ENCODE measurements at regions not wholly inside any gene's neighbourhood (a gene's known extent, or its start where the extent isn't known, plus 50 kb on each side); places are given as distances from the start of the nearest gene placed in this dataset.
A peak's percentile ranks its signal among the peaks of the same experiment; 100 is the strongest.

DNA sequence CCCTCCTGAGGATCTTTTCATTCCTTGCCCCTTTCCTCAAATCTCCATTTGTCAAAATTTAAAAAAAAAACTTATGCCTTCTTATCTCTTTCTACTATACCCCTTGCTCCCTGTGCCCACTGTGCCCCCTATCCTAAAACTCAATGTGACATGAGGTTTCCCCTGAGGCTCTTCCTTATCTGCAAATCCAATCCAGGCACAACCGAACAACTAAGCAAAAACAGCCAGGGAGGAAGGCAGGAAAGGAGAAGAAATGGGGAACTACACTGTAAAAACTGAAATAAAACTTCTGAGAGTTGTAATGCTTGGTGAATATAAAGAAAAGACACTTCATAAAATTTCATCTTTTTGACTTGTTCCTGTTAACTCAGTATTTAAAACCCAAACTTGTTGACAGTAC is 54.2 kb downstream of the CRPPA start:
- Histone ChIP-seq H3K27me3 (ENCODE audit: control insufficient read depth in 2 of 2, insufficient read depth in 2 of 2, low read length in 2 of 2) (no peaks in the 10 kb centered on the region), H3K4me2 (ENCODE audit: insufficient read depth, low read length) (no peak overlapping the region), H3K36me3 (ENCODE audit: control insufficient read depth, insufficient read depth, low read length) (peaks cover 4% of the 10 kb centered on the region; the same call in 1 of the 3 replicates), H3K9me1 (ENCODE audit: control insufficient read depth, insufficient read depth, low read length) (no peaks in the 10 kb centered on the region), H3K27ac (ENCODE audit: extremely low read depth, low read depth, low read length) (peak overlapping the region; percentile 24; the same call in 1 of the 3 replicates), H4K20me1 (replicated peaks; ENCODE audit: control insufficient read depth, insufficient read depth, low read length) (no peaks in the 10 kb centered on the region), H2AFZ (ENCODE audit: low read depth, low read length) (no peak overlapping the region), H3K4me3 (no peak overlapping the region), H3K79me2 (ENCODE audit: control insufficient read depth, insufficient read depth, low read length) (peaks cover 4% of the 10 kb centered on the region; the same call in 1 of the 3 replicates), H3K9ac (ENCODE audit: insufficient read depth in 1 of 2, low read depth in 2 of 2, low read length in 2 of 2) (no peak overlapping the region), H3K4me1 (replicated peaks in 1 of 2; ENCODE audit: control insufficient read depth in 2 of 2, insufficient read depth in 2 of 2, low read length in 2 of 2) (peaks cover 3 to 5% of the 10 kb centered on the region in 2 experiments; a peak in 1 of 5 replicates), H3K9me3 (replicated peaks; ENCODE audit: control insufficient read depth, insufficient read depth, low read depth, low read length) (no peaks in the 10 kb centered on the region)
- no peak for DNase-seq (ENCODE audit: extremely low read depth in 1 of 4, low spot score in 3 of 4)
- POLR2A ChIA-PET, result no interaction called here
- peak; percentile 37 for FAIRE-seq
- WGBS (ENCODE audit: insufficient coverage, low coverage, missing lambda C conversion rate), result 6% methylated on average over 1 of the region's 1 CpG
- in situ Hi-C loops (cut with MboI) (no loop called here), intact Hi-C loops (cut with micrococcal nuclease) (no loop called here)
- no TSS peak for BruUV-seq (replicated peaks)
- CTCF ChIA-PET (ENCODE audit: low intra/inter-chr PET ratio), result no interaction called here
- ATAC-seq, result no peak
- TF ChIP-seq SRF (CRISPR knock-in tag; IDR thresholded peaks at IDR 0.05) (peak in 1 of 2 experiments; percentile 84; a peak in 1 of 4 replicates), MIER1 (IDR thresholded peaks at IDR 0.05; ENCODE audit: low read depth) (no peak), SMARCE1 (IDR thresholded peaks at IDR 0.05) (0 out of 2 replicates have a peak, but pooled peaks have one; percentile 28), BRD4 (IDR thresholded peaks at IDR 0.05) (no peak), NCOA4 (IDR thresholded peaks at IDR 0.05; ENCODE audit: partially characterized antibody) (no peak), ZNF140 (CRISPR knock-in tag; IDR thresholded peaks at IDR 0.05) (no peak), CREM (IDR thresholded peaks at IDR 0.05; ENCODE audit: low read depth) (no peak), DMBX1 (CRISPR knock-in tag; IDR thresholded peaks at IDR 0.05; ENCODE audit: borderline replicate concordance) (no peak), SMARCB1 (IDR thresholded peaks at IDR 0.05; ENCODE audit: insufficient read length, low read depth) (no peak), SPI1 (IDR thresholded peaks at IDR 0.05; ENCODE audit: borderline replicate concordance, low read depth, low read length) (peak; percentile 41; the same call in 1 of the 2 replicates), ZBTB7A (IDR thresholded peaks at IDR 0.05; ENCODE audit: borderline replicate concordance, control insufficient read depth, low read depth, low read length) (no peak), ZNF347 (CRISPR knock-in tag; IDR thresholded peaks at IDR 0.05; ENCODE audit: low read depth) (no peak)
- TF ChIP-seq, protein P1, sequence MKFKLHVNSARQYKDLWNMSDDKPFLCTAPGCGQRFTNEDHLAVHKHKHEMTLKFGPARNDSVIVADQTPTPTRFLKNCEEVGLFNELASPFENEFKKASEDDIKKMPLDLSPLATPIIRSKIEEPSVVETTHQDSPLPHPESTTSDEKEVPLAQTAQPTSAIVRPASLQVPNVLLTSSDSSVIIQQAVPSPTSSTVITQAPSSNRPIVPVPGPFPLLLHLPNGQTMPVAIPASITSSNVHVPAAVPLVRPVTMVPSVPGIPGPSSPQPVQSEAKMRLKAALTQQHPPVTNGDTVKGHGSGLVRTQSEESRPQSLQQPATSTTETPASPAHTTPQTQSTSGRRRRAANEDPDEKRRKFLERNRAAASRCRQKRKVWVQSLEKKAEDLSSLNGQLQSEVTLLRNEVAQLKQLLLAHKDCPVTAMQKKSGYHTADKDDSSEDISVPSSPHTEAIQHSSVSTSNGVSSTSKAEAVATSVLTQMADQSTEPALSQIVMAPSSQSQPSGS (CRISPR knock-in tag; IDR thresholded peaks at IDR 0.05), result no peak
- TF ChIP-seq, protein P2, sequence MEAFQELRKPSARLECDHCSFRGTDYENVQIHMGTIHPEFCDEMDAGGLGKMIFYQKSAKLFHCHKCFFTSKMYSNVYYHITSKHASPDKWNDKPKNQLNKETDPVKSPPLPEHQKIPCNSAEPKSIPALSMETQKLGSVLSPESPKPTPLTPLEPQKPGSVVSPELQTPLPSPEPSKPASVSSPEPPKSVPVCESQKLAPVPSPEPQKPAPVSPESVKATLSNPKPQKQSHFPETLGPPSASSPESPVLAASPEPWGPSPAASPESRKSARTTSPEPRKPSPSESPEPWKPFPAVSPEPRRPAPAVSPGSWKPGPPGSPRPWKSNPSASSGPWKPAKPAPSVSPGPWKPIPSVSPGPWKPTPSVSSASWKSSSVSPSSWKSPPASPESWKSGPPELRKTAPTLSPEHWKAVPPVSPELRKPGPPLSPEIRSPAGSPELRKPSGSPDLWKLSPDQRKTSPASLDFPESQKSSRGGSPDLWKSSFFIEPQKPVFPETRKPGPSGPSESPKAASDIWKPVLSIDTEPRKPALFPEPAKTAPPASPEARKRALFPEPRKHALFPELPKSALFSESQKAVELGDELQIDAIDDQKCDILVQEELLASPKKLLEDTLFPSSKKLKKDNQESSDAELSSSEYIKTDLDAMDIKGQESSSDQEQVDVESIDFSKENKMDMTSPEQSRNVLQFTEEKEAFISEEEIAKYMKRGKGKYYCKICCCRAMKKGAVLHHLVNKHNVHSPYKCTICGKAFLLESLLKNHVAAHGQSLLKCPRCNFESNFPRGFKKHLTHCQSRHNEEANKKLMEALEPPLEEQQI (IDR thresholded peaks at IDR 0.05), result no peak
